GM23248 (cell line): ENCODE measurements at regions not wholly inside any gene's neighbourhood (a gene's known extent, or its start where the extent isn't known, plus 50 kb on each side); places are given as distances from the start of the nearest gene placed in this dataset.

Source experiments
- EZH2 ChIP-seq: fragments of 200-600 bp; sonication (generic); IDR thresholded peaks from 2 replicates; pipeline ENCODE4 v1.6.1; 2018; ENCODE audit warnings: antibody characterized with exemption, mild to moderate bottlenecking; ENCODE audit not compliant: insufficient read depth, poor library complexity, severe bottlenecking
- EZH2phosphoT487 ChIP-seq: fragments of 200-600 bp; sonication (generic); IDR thresholded peaks from 2 replicates; pipeline ENCODE4 v1.6.1; 2018; ENCODE audit warnings: antibody characterized with exemption, moderate library complexity, mild to moderate bottlenecking, low read depth; ENCODE audit not compliant: insufficient read depth

DNA sequence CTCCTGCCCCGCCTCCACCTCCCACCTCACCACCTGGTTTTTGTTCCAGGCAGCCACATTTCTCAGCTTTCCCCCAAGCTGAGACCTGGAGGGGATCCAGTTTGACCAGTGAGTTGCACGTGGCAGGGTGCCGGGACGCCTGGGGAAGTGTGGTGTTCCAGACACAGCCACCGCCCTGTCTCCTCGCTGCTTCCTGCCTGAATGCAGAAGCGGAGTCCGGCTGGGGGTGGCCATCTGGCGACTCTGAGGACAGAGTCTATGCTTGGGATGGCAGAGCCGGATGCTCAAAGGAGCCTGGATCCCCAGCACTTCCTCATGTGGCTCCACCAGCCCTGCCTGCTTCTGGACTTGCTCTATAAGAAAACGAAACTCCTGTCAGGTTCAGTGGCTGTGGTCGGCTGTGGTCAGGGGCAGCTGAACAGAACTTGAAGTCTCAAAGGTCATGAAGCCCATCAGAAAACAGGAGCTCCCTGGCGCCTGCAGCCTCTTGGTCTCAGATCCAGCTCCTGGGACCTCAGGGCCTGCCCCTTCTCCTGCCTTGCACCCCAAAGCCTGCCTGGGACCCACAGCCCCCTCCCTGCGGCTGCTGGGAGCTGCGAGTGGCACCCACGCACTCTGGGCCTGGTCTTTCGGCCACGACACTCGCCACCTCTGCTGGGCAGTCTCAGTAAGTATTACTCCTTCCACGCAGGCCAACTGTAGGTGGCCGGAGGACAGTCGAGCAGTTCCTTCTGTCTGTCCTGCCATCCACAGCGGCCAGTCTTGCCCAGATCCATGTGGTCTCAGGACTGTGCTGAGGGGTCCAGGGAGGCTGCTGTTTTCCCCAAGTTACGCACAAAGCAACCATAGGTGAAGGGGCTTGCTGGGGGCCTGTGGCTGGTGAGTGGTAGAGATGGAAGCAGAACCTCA is 112.8 kb upstream of the MEF2A start:
- no peak for TF ChIP-seq EZH2
- no peak for TF ChIP-seq EZH2phosphoT487
